NCI-H128 (cell line): ENCODE measurements at regions not wholly inside any gene's neighbourhood (a gene's known extent, or its start where the extent isn't known, plus 50 kb on each side); places are given as distances from the start of the nearest gene placed in this dataset.

Experiments used
- DNase-seq: peaks from one replicate; lab custom pipeline; 2025; ENCODE audit not compliant: unreplicated experiment; lab: John Stamatoyannopoulos, UW

GRCh38 chr14:95387826-95388445, 68.2 kb upstream of the CLMN start:
- DNase-seq = no peak

- no peak for DNase-seq
Observed at GRCh38 chr14:95386536-95387095, 66.9 kb upstream of the CLMN start.

GRCh38 chr14:95385701-95386100, 66.0 kb upstream of the CLMN start:
- no peak for DNase-seq

- DNase-seq = no peak
Observed at GRCh38 chr14:95382747-95383146, 63.0 kb upstream of the CLMN start.

GRCh38 chr14:95381726-95382125, 62.0 kb upstream of the CLMN start:
- DNase-seq = no peak

- DNase-seq = no peak
Observed at GRCh38 chr14:95380350-95381042, 60.8 kb upstream of the CLMN start.

GRCh38 chr14:95379634-95380033, 59.9 kb upstream of the CLMN start:
- DNase-seq = no peak

GRCh38 chr14:95375539-95376109, 55.9 kb upstream of the CLMN start:
- DNase-seq = no peak

- no peak for DNase-seq
Observed at GRCh38 chr14:95374239-95374997, 54.7 kb upstream of the CLMN start.

- no peak for DNase-seq
Observed at GRCh38 chr14:95370076-95370475, 50.4 kb upstream of the CLMN start.
